Ishikawa (cell line): ENCODE measurements at regions not wholly inside any gene's neighbourhood (a gene's known extent, or its start where the extent isn't known, plus 50 kb on each side); places are given as distances from the start of the nearest gene placed in this dataset.

Experiments used
- CEBPB ChIP-seq: IDR thresholded peaks from 2 replicates; pipeline ENCODE4 v1.6.1; 2012
- CREB1 ChIP-seq: IDR thresholded peaks from 2 replicates; pipeline ENCODE4 v1.6.1; 2012; ENCODE audit warnings: low read depth
- EGR1 ChIP-seq: IDR thresholded peaks from 2 replicates; pipeline ENCODE4 v1.6.1; 2012
- EP300 ChIP-seq: IDR thresholded peaks from 2 replicates; pipeline ENCODE4 v1.6.1; 2012; ENCODE audit warnings: borderline replicate concordance
- FOXM1 ChIP-seq: IDR thresholded peaks from 2 replicates; pipeline ENCODE4 v1.6.1; 2012; ENCODE audit warnings: low read depth, borderline replicate concordance
- NFIC ChIP-seq: IDR thresholded peaks from 2 replicates; pipeline ENCODE4 v1.6.1; 2012
- RAD21 ChIP-seq: IDR thresholded peaks from 2 replicates; pipeline ENCODE4 v1.6.1; 2012; ENCODE audit warnings: low read depth
- TAF1 ChIP-seq: IDR thresholded peaks from 2 replicates; pipeline ENCODE4 v1.6.1; 2012; ENCODE audit warnings: low read depth, mild to moderate bottlenecking
- TCF12 ChIP-seq: IDR thresholded peaks from 2 replicates; pipeline ENCODE4 v1.6.1; 2012; ENCODE audit warnings: low read depth
- TEAD4 ChIP-seq: IDR thresholded peaks from 2 replicates; pipeline ENCODE4 v1.6.1; 2012
- YY1 ChIP-seq: IDR thresholded peaks from 2 replicates; pipeline ENCODE4 v1.6.1; 2012; ENCODE audit warnings: low read depth
- ZBTB7A ChIP-seq: IDR thresholded peaks from 2 replicates; pipeline ENCODE4 v1.6.1; 2012; ENCODE audit warnings: low read depth
- TF ChIP-seq, protein P1 (sequence below): IDR thresholded peaks from 2 replicates; pipeline ENCODE4 v1.6.1; 2012; ENCODE audit warnings: low read depth, mild to moderate bottlenecking
- TF ChIP-seq, protein P2 (sequence below): IDR thresholded peaks from 2 replicates; pipeline ENCODE4 v1.6.1; 2012

DNA sequence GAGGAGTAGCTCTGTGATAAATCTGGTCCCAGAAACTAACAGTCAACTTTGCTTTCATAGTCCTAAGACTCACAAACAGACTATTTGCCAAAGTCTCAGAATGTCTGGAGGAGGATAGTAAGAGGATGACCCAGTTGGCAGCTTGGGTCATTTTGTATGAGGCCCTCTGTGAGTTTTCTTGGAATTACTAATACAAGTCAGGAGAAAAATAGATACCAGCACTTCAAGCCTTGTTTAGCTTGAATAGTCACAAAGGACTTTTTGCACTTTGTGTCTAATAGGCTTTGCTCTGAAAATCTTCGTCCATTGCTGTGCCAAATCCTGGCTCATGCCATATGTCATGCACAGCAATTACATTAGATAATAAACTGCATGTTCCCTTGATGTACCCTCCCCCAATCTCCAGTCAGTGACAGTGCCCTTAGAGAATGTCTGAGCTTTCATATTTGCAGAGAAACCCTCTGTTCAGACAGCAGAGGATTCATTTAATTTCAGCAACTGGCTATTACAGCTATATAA, 612.8 kb downstream of the CSNK1G3 start:
- TF ChIP-seq EP300 (no peak), TEAD4 (no peak), EGR1 (no peak), RAD21 (no peak), CREB1 (no peak), ZBTB7A (no peak), TCF12 (no peak), YY1 (no peak), NFIC (no peak), CEBPB (no peak), TAF1 (no peak), FOXM1 (no peak)
- TF ChIP-seq, protein P1, sequence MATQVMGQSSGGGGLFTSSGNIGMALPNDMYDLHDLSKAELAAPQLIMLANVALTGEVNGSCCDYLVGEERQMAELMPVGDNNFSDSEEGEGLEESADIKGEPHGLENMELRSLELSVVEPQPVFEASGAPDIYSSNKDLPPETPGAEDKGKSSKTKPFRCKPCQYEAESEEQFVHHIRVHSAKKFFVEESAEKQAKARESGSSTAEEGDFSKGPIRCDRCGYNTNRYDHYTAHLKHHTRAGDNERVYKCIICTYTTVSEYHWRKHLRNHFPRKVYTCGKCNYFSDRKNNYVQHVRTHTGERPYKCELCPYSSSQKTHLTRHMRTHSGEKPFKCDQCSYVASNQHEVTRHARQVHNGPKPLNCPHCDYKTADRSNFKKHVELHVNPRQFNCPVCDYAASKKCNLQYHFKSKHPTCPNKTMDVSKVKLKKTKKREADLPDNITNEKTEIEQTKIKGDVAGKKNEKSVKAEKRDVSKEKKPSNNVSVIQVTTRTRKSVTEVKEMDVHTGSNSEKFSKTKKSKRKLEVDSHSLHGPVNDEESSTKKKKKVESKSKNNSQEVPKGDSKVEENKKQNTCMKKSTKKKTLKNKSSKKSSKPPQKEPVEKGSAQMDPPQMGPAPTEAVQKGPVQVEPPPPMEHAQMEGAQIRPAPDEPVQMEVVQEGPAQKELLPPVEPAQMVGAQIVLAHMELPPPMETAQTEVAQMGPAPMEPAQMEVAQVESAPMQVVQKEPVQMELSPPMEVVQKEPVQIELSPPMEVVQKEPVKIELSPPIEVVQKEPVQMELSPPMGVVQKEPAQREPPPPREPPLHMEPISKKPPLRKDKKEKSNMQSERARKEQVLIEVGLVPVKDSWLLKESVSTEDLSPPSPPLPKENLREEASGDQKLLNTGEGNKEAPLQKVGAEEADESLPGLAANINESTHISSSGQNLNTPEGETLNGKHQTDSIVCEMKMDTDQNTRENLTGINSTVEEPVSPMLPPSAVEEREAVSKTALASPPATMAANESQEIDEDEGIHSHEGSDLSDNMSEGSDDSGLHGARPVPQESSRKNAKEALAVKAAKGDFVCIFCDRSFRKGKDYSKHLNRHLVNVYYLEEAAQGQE = no peak
- TF ChIP-seq, protein P2, sequence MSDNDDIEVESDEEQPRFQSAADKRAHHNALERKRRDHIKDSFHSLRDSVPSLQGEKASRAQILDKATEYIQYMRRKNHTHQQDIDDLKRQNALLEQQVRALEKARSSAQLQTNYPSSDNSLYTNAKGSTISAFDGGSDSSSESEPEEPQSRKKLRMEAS = no peak
